ENCODE measurements at regions not wholly inside any gene's neighbourhood (a gene's known extent, or its start where the extent isn't known, plus 50 kb on each side); places are given as distances from the start of the nearest gene placed in this dataset.

DNA sequence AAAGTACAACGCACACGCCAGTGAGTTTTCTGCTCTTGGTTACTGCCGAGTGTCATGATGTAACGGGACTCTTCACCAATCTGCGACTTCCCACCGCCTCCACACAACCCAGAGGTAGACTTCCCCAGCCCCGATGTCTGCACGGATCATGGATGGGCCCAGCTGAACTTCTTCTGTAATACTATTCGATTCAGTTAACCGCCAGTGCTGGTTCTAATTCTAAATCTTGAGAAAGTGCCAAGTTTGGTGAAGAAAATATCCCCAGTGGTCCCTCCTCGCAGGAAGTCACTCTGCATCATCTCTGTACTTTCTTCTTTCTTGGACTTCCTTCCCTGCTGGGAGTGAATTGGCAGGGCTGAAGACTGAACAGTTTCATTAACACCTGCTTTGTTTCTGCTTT lies 77.6 kb upstream of the SLC35F4 start:
- H3K9me3 ChIP-seq (ENCODE audit: insufficient read depth in 2 of 2, low read depth in 1 of 2, low read length in 1 of 2) = no peaks in the 10 kb centered on the region
- H4K91ac ChIP-seq (replicated peaks; ENCODE audit: insufficient read length, low read length) = no peak overlapping the region
- no peak overlapping the region for H2BK12ac ChIP-seq (ENCODE audit: low read depth, low read length)
- no peaks in the 10 kb centered on the region for H4K20me1 ChIP-seq (replicated peaks in 1 of 2; ENCODE audit: control insufficient read depth in 1 of 2, insufficient read depth in 2 of 2, low read length in 2 of 2)
- no peak for DNase-seq (ENCODE audit: low read depth in 1 of 2, low spot score in 2 of 2)
- H3K14ac ChIP-seq (ENCODE audit: insufficient read length) = no peak overlapping the region
- no peaks in the 10 kb centered on the region for H3K79me2 ChIP-seq (ENCODE audit: control insufficient read depth in 1 of 2, insufficient read depth in 2 of 2, low read length in 2 of 2)
- no peak overlapping the region for H3K4ac ChIP-seq (replicated peaks; ENCODE audit: insufficient read length, low read depth, low read length)
- POLR2A ChIA-PET (ENCODE audit: partially characterized antibody) = no interaction called here
- no peaks in the 10 kb centered on the region for H3K36me3 ChIP-seq (ENCODE audit: control insufficient read depth in 2 of 4, insufficient read depth in 4 of 4, low read length in 3 of 4)
- no peak for FAIRE-seq
- WGBS, 2 experiments (ENCODE audit: extremely low coverage in 1 of 2, insufficient coverage in 1 of 2, insufficient read length in 1 of 2, insufficient replicate concordance in 2 of 2, low coverage in 1 of 2, low lambda C conversion rate in 2 of 2, missing lambda C conversion rate in 1 of 2) = 86% methylated on average over 11 of the region's 11 CpGs; no CpG with 5 or more reads in 1 of the 2 experiments
- H3K23ac ChIP-seq (ENCODE audit: insufficient read length) = no peak overlapping the region
- no peaks in the 10 kb centered on the region; the same call in 1 of the 2 replicates for H3K23me2 ChIP-seq (ENCODE audit: low read depth, low read length)
- no peak overlapping the region for H2BK5ac ChIP-seq (ENCODE audit: low read depth, low read length)
- 0 out of 2 replicates have a peak overlapping the region, but pooled peaks have one; percentile 18 for H2BK15ac ChIP-seq (ENCODE audit: low read length)
- H3K9ac ChIP-seq (replicated peaks in 1 of 4; ENCODE audit: extremely low read depth in 1 of 4, low read depth in 3 of 4, low read length in 3 of 4) = no peak overlapping the region
- H4K5ac ChIP-seq (ENCODE audit: insufficient read length, low read depth, low read length) = no peak overlapping the region
- H3K4me3 ChIP-seq (ENCODE audit: extremely low read depth in 1 of 4, insufficient read depth in 2 of 4, low read depth in 3 of 4, low read length in 4 of 4) = no peak overlapping the region
- H2AFZ ChIP-seq (ENCODE audit: low read length) = 0 out of 2 replicates have a peak overlapping the region, but pooled peaks have one; percentile 4
- no peaks in the 10 kb centered on the region for H3K27me3 ChIP-seq (replicated peaks in 1 of 4; ENCODE audit: control insufficient read depth in 3 of 4, extremely low read depth in 1 of 4, insufficient read depth in 3 of 4, low read length in 3 of 4)
- no peak overlapping the region for H2AK5ac ChIP-seq (ENCODE audit: low read depth, low read length)
- H3K18ac ChIP-seq (ENCODE audit: extremely low read depth, low read length) = no peak overlapping the region
- peak overlapping the region; percentile 66; the same call in 1 of the 2 replicates for H2BK20ac ChIP-seq (ENCODE audit: low read length)
- no peak overlapping the region for H4K8ac ChIP-seq (ENCODE audit: extremely low read depth, insufficient read depth, low read length)
- H3K27ac ChIP-seq (ENCODE audit: low read depth, low read length) = no peak overlapping the region
- CTCF ChIA-PET (ENCODE audit: partially characterized antibody) = interaction anchor here (0.9 to 1.6 kb wide), 6 partner anchors 9 to 71 kb away, joined by 3 to 5 read pairs (median 3); no protein-coding TSS in a partner anchor
- H3K56ac ChIP-seq (replicated peaks; ENCODE audit: insufficient read length, low read depth, low read length) = no peak overlapping the region
- no peak overlapping the region for H2BK120ac ChIP-seq (replicated peaks; ENCODE audit: low read depth, low read length)
- H3K4me2 ChIP-seq (ENCODE audit: insufficient read depth in 1 of 2, low read depth in 2 of 2, low read length in 2 of 2) = peak overlapping the region in 1 of 2 experiments; percentile 32; a peak in 2 of 4 replicates
- H3K4me1 ChIP-seq (replicated peaks in 1 of 4; ENCODE audit: control insufficient read depth in 3 of 4, insufficient read depth in 4 of 4, low read length in 3 of 4) = peaks cover 3 to 16% (median 9%) of the 10 kb centered on the region in 4 experiments; a peak in 5 of 7 replicates
- no peaks in the 10 kb centered on the region for H3K79me1 ChIP-seq (ENCODE audit: low read depth, low read length)
- TF ChIP-seq SIRT6 (IDR thresholded peaks at IDR 0.05; ENCODE audit: low read length) (no peak), KDM4A (IDR thresholded peaks at IDR 0.05; ENCODE audit: low read depth, low read length, severe bottlenecking) (no peak), POU5F1 (IDR thresholded peaks at IDR 0.05; ENCODE audit: low read depth, low read length) (no peak), FOSL1 (IDR thresholded peaks at IDR 0.05; ENCODE audit: insufficient read depth, low read depth, low read length) (no peak), ZNF274 (IDR thresholded peaks at IDR 0.05; ENCODE audit: borderline replicate concordance, extremely low read depth, low read length) (no peak), KDM1A (IDR thresholded peaks at IDR 0.05; ENCODE audit: borderline replicate concordance, low read length) (no peak), EP300 (IDR thresholded peaks at IDR 0.05; ENCODE audit: borderline replicate concordance in 1 of 2, low read depth in 2 of 2, low read length in 2 of 2) (no peak), TEAD4 (IDR thresholded peaks at IDR 0.05; ENCODE audit: low read depth, low read length) (no peak), GABPA (IDR thresholded peaks at IDR 0.05; ENCODE audit: borderline replicate concordance, insufficient read depth, low read length) (no peak), SIX5 (IDR thresholded peaks at IDR 0.05; ENCODE audit: low read depth, low read length) (no peak), SIN3A (conservative IDR thresholded peaks at IDR 0.05 in 1 of 2, IDR thresholded peaks at IDR 0.05 in 1 of 2; ENCODE audit: low read depth in 1 of 2, low read length in 2 of 2) (no peak), BRCA1 (IDR thresholded peaks at IDR 0.05; ENCODE audit: low read depth, low read length) (no peak), SUZ12 (IDR thresholded peaks at IDR 0.05; ENCODE audit: low read length) (no peak)
- TF ChIP-seq, protein P1, sequence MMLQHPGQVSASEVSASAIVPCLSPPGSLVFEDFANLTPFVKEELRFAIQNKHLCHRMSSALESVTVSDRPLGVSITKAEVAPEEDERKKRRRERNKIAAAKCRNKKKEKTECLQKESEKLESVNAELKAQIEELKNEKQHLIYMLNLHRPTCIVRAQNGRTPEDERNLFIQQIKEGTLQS (IDR thresholded peaks at IDR 0.05; ENCODE audit: insufficient read depth, low read depth, low read length) = no peak

All from H1 (cell line).